ENCODE measurements at regions not wholly inside any gene's neighbourhood (a gene's known extent, or its start where the extent isn't known, plus 50 kb on each side); places are given as distances from the start of the nearest gene placed in this dataset.

- in situ Hi-C loops (cut with MboI; ENCODE audit: low sequenced_read_pairs in 4 of 4) = no loop called here
- Histone ChIP-seq H3K9me3 (no peaks in the 10 kb centered on the region), H3K4me3 (no peak overlapping the region), H3K27me3 (no peaks in the 10 kb centered on the region), H3K4me1 (no peaks in the 10 kb centered on the region), H3K36me3 (no peaks in the 10 kb centered on the region), H3K27ac (no peak overlapping the region)
- no peak for DNase-seq
- TF ChIP-seq POLR2A (IDR thresholded peaks at IDR 0.05) (no peak), CTCF (IDR thresholded peaks at IDR 0.05 in 4 of 5, conservative IDR thresholded peaks at IDR 0.05 in 1 of 5) (no peak)
- ATAC-seq = no peak
- intact Hi-C loops (cut with DNase I; ENCODE audit: low total_unique reads) = no loop called here
Observed at GRCh38 chr2:196534495-196534894, 105.0 kb upstream of the CCDC150 start.

- Histone ChIP-seq H3K4me1 (no peaks in the 10 kb centered on the region), H3K27ac (no peak overlapping the region), H3K27me3 (no peaks in the 10 kb centered on the region), H3K4me3 (no peak overlapping the region), H3K9me3 (no peaks in the 10 kb centered on the region), H3K36me3 (no peaks in the 10 kb centered on the region)
- in situ Hi-C loops (cut with MboI; ENCODE audit: low sequenced_read_pairs in 4 of 4) = no loop called here
- no peak for DNase-seq
- no peak for TF ChIP-seq POLR2A (IDR thresholded peaks at IDR 0.05)
- no peak for TF ChIP-seq CTCF (IDR thresholded peaks at IDR 0.05 in 4 of 5, conservative IDR thresholded peaks at IDR 0.05 in 1 of 5)
- no peak for ATAC-seq
- intact Hi-C loops (cut with DNase I; ENCODE audit: low total_unique reads) = no loop called here
Observed at GRCh38 chr2:196535061-196535460, 104.5 kb upstream of the CCDC150 start.

- TF ChIP-seq POLR2A (IDR thresholded peaks at IDR 0.05) (no peak), CTCF (IDR thresholded peaks at IDR 0.05 in 4 of 5, conservative IDR thresholded peaks at IDR 0.05 in 1 of 5) (no peak)
- Histone ChIP-seq H3K4me1 (no peaks in the 10 kb centered on the region), H3K27me3 (no peaks in the 10 kb centered on the region), H3K36me3 (no peaks in the 10 kb centered on the region), H3K9me3 (no peaks in the 10 kb centered on the region), H3K27ac (no peak overlapping the region), H3K4me3 (no peak overlapping the region)
- ATAC-seq = no peak
- intact Hi-C loops (cut with DNase I; ENCODE audit: low total_unique reads) = no loop called here
- no peak for DNase-seq
- in situ Hi-C loops (cut with MboI; ENCODE audit: low sequenced_read_pairs in 4 of 4) = no loop called here
Observed at GRCh38 chr2:196535742-196536141, 103.8 kb upstream of the CCDC150 start.

GRCh38 chr2:196537311-196537710 lies 102.2 kb upstream of the CCDC150 start:
- ATAC-seq (no peak), DNase-seq (no peak)
- no peaks in the 10 kb centered on the region for H3K9me3 ChIP-seq
- intact Hi-C loops (cut with DNase I; ENCODE audit: low total_unique reads) (no loop called here), in situ Hi-C loops (cut with MboI; ENCODE audit: low sequenced_read_pairs in 4 of 4) (no loop called here)
- TF ChIP-seq POLR2A (IDR thresholded peaks at IDR 0.05) = no peak
- H3K27ac ChIP-seq = no peak overlapping the region
- H3K36me3 ChIP-seq = no peaks in the 10 kb centered on the region
- H3K4me1 ChIP-seq = no peaks in the 10 kb centered on the region
- H3K4me3 ChIP-seq = no peak overlapping the region
- no peaks in the 10 kb centered on the region for H3K27me3 ChIP-seq

GRCh38 chr2:196538189-196538588 lies 101.3 kb upstream of the CCDC150 start:
- H3K4me3 ChIP-seq = no peak overlapping the region
- H3K27ac ChIP-seq = no peak overlapping the region
- H3K4me1 ChIP-seq = no peaks in the 10 kb centered on the region
- no peaks in the 10 kb centered on the region for H3K36me3 ChIP-seq
- TF ChIP-seq POLR2A (IDR thresholded peaks at IDR 0.05) = no peak
- no peak for TF ChIP-seq CTCF (IDR thresholded peaks at IDR 0.05 in 4 of 5, conservative IDR thresholded peaks at IDR 0.05 in 1 of 5)
- ATAC-seq (no peak), DNase-seq (no peak)
- intact Hi-C loops (cut with DNase I; ENCODE audit: low total_unique reads) = no loop called here
- in situ Hi-C loops (cut with MboI; ENCODE audit: low sequenced_read_pairs in 4 of 4) = no loop called here
- H3K9me3 ChIP-seq = no peaks in the 10 kb centered on the region
- no peaks in the 10 kb centered on the region for H3K27me3 ChIP-seq

Data from gastrocnemius medialis (tissue), 4 donors.